ENCODE measurements at regions not wholly inside any gene's neighbourhood (a gene's known extent, or its start where the extent isn't known, plus 50 kb on each side); places are given as distances from the start of the nearest gene placed in this dataset.

DNA sequence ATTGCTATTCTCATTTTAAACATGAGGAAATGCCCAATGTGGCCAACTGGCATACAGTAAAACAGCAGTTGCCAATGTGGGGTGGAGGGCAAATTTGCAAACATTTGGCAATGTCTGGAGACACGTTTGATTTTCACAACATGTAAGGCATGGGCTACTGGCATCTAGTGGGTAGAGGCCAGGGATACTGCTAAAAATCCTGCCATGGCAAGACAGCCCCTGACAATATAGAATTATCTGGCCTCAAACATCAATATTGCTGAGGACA lies 168.6 kb downstream of the KCNE4 start:
- TF ChIP-seq BHLHE40 (IDR thresholded peaks at IDR 0.05; ENCODE audit: borderline replicate concordance) (no peak), ZNF384 (IDR thresholded peaks at IDR 0.05) (no peak)

Data from HEK293T (cell line).